ENCODE measurements at regions not wholly inside any gene's neighbourhood (a gene's known extent, or its start where the extent isn't known, plus 50 kb on each side); places are given as distances from the start of the nearest gene placed in this dataset.

GRCh38 chrX:110532581-110532931, 173.9 kb downstream of the RTL9 start:
- TF ChIP-seq MXI1 (conservative IDR thresholded peaks at IDR 0.05; ENCODE audit: poor library complexity, severe bottlenecking) (no peak), CTCF (IDR thresholded peaks at IDR 0.05; ENCODE audit: poor library complexity, severe bottlenecking) (no peak), SMC3 (conservative IDR thresholded peaks at IDR 0.05; ENCODE audit: poor library complexity) (no peak), RAD21 (conservative IDR thresholded peaks at IDR 0.05) (no peak), POLR2AphosphoS5 (IDR thresholded peaks at IDR 0.05) (no peak), EP300 (conservative IDR thresholded peaks at IDR 0.05; ENCODE audit: poor library complexity, severe bottlenecking) (no peak), TAF1 (IDR thresholded peaks at IDR 0.05; ENCODE audit: low read depth) (no peak)

All from neural cell (in vitro differentiated cells).